Activated CD4-positive, alpha-beta memory T cell treated with anti-CD3 and anti-CD28 coated beads for 36 hours (primary cell): ENCODE measurements at regions not wholly inside any gene's neighbourhood (a gene's known extent, or its start where the extent isn't known, plus 50 kb on each side); places are given as distances from the start of the nearest gene placed in this dataset.
A peak's percentile ranks its signal among the peaks of the same experiment; 100 is the strongest.

Source experiments
- CTCF ChIA-PET: fragments of 350-600 bp; sonication (Branson Sonifier 250); formaldehyde crosslinking; loops from one replicate; lab custom pipeline; 2021; ENCODE audit warnings: antibody characterized with exemption, inconsistent platforms; lab: Charles Lee
- POLR2A ChIA-PET: fragments of 350-600 bp; sonication (Branson Sonifier 250); formaldehyde crosslinking; loops from one replicate; lab custom pipeline; 2021; ENCODE audit warnings: antibody characterized with exemption; lab: Charles Lee
- DNase-seq: peaks from one replicate; pipeline ENCODE4 v3.0.0-alpha.2; 2020
- H3K27ac Mint-ChIP-seq: one replicate; pipeline ENCODE4 v1.8.0; 2021; ENCODE audit warnings: mixed read lengths
- H3K27me3 Mint-ChIP-seq: one replicate; pipeline ENCODE4 v1.8.0; 2021; ENCODE audit warnings: mixed read lengths
- H3K36me3 Mint-ChIP-seq: one replicate; pipeline ENCODE4 v1.8.0; 2021; ENCODE audit warnings: mixed read lengths
- H3K4me1 Mint-ChIP-seq: one replicate; pipeline ENCODE4 v1.8.0; 2021; ENCODE audit warnings: low read depth, mixed read lengths
- H3K4me3 Mint-ChIP-seq: one replicate; pipeline ENCODE4 v1.8.0; 2021; ENCODE audit warnings: mild to moderate bottlenecking, mixed read lengths
- H3K9me3 Mint-ChIP-seq: one replicate; pipeline ENCODE4 v1.8.0; 2021; ENCODE audit warnings: mixed read lengths
- intact Hi-C: fragments of 100-400 bp; cut with micrococcal nuclease; formaldehyde crosslinking; loops from one replicate; pipeline ENCODE4 v1.15.1; 2023

- DNase-seq, result no peak
- Mint-ChIP-seq H3K4me1 (peaks cover 33% of the 10 kb centered on the region), H3K27ac (no peak overlapping the region), H3K9me3 (no peaks in the 10 kb centered on the region), H3K36me3 (no peaks in the 10 kb centered on the region), H3K27me3 (no peaks in the 10 kb centered on the region), H3K4me3 (no peak overlapping the region)
- intact Hi-C loops, result no loop called here
- ChIA-PET POLR2A (no interaction called here), CTCF (no interaction called here)
Measured at GRCh38 chr1:59017501-59018231, 233.8 kb upstream of the JUN start.

- Mint-ChIP-seq H3K36me3 (no peaks in the 10 kb centered on the region), H3K4me1 (peaks cover 28% of the 10 kb centered on the region), H3K9me3 (no peaks in the 10 kb centered on the region), H3K27ac (no peak overlapping the region), H3K27me3 (no peaks in the 10 kb centered on the region), H3K4me3 (no peak overlapping the region)
- intact Hi-C loops, result no loop called here
- no peak for DNase-seq
- POLR2A ChIA-PET, result no interaction called here
- CTCF ChIA-PET, result no interaction called here
Measured at GRCh38 chr1:59018446-59018845, 234.6 kb upstream of the JUN start.

- H3K27ac Mint-ChIP-seq, result no peak overlapping the region
- H3K4me1 Mint-ChIP-seq, result peaks cover 24% of the 10 kb centered on the region
- H3K27me3 Mint-ChIP-seq, result no peaks in the 10 kb centered on the region
- no peak for DNase-seq
- H3K36me3 Mint-ChIP-seq, result no peaks in the 10 kb centered on the region
- intact Hi-C loops, result no loop called here
- H3K4me3 Mint-ChIP-seq, result no peak overlapping the region
- POLR2A ChIA-PET, result no interaction called here
- CTCF ChIA-PET, result no interaction called here
- no peaks in the 10 kb centered on the region for H3K9me3 Mint-ChIP-seq
Measured at GRCh38 chr1:59018860-59019259, 235.0 kb upstream of the JUN start.

- H3K27me3 Mint-ChIP-seq, result no peaks in the 10 kb centered on the region
- H3K27ac Mint-ChIP-seq, result peak overlapping the region; percentile 87
- H3K9me3 Mint-ChIP-seq, result no peaks in the 10 kb centered on the region
- POLR2A ChIA-PET, result interaction anchor here (0.8 kb wide), 1 partner anchor 237 kb away, joined by 4 read pairs; the partner anchor contains the start of gene JUN
- peak; percentile 67 for DNase-seq
- H3K4me3 Mint-ChIP-seq, result peak overlapping the region; percentile 46
- CTCF ChIA-PET, result no interaction called here
- intact Hi-C loops, result loop anchor here (1.0 to 10.0 kb wide), 4 partner anchors 52 to 274 kb away; partner anchors contain the start of genes FGGY and JUN
- peaks cover 25% of the 10 kb centered on the region for H3K4me1 Mint-ChIP-seq
- no peaks in the 10 kb centered on the region for H3K36me3 Mint-ChIP-seq
Measured at GRCh38 chr1:59020151-59020997, 236.5 kb upstream of the JUN start.

- no peaks in the 10 kb centered on the region for H3K27me3 Mint-ChIP-seq
- no peak for DNase-seq
- ChIA-PET POLR2A (interaction anchor here (0.6 kb wide), 1 partner anchor 709 kb away, joined by 4 read pairs; no protein-coding TSS in a partner anchor), CTCF (no interaction called here)
- no peaks in the 10 kb centered on the region for H3K9me3 Mint-ChIP-seq
- peaks cover 2% of the 10 kb centered on the region for H3K36me3 Mint-ChIP-seq
- H3K4me3 Mint-ChIP-seq, result no peak overlapping the region
- H3K4me1 Mint-ChIP-seq, result peaks cover 42% of the 10 kb centered on the region
- no peak overlapping the region for H3K27ac Mint-ChIP-seq
- intact Hi-C loops, result loop anchor here (10.0 kb wide), 1 partner anchor 273 kb away; the partner anchor contains the start of gene FGGY
Measured at GRCh38 chr1:59022199-59022598, 238.4 kb upstream of the JUN start.

- CTCF ChIA-PET, result no interaction called here
- POLR2A ChIA-PET, result no interaction called here
Measured at GRCh38 chr1:59022799-59023198, 239.0 kb upstream of the JUN start.

GRCh38 chr1:59025201-59025600 lies 241.4 kb upstream of the JUN start:
- H3K4me1 Mint-ChIP-seq, result peaks cover 29% of the 10 kb centered on the region
- no peaks in the 10 kb centered on the region for H3K27me3 Mint-ChIP-seq
- DNase-seq, result no peak
- peaks cover 2% of the 10 kb centered on the region for H3K36me3 Mint-ChIP-seq
- H3K4me3 Mint-ChIP-seq, result no peak overlapping the region
- no peaks in the 10 kb centered on the region for H3K9me3 Mint-ChIP-seq
- intact Hi-C loops, result loop anchor here (10.0 kb wide), 1 partner anchor 270 kb away; the partner anchor contains the start of gene FGGY
- peak overlapping the region; percentile 86 for H3K27ac Mint-ChIP-seq
- CTCF ChIA-PET, result no interaction called here
- POLR2A ChIA-PET, result no interaction called here

More at GRCh38 chr1:59022799-59023198, 239.0 kb upstream of the JUN start:
- DNase-seq, result no peak
- H3K27me3 Mint-ChIP-seq, result no peaks in the 10 kb centered on the region
- no peak overlapping the region for H3K27ac Mint-ChIP-seq
- peaks cover 2% of the 10 kb centered on the region for H3K36me3 Mint-ChIP-seq
- H3K4me1 Mint-ChIP-seq, result peaks cover 42% of the 10 kb centered on the region
- intact Hi-C loops, result loop anchor here (10.0 kb wide), 1 partner anchor 272 kb away; the partner anchor contains the start of gene FGGY
- H3K4me3 Mint-ChIP-seq, result no peak overlapping the region
- no peaks in the 10 kb centered on the region for H3K9me3 Mint-ChIP-seq

- Mint-ChIP-seq H3K36me3 (peaks cover 2% of the 10 kb centered on the region), H3K9me3 (no peaks in the 10 kb centered on the region), H3K4me3 (no peak overlapping the region), H3K27ac (peak overlapping the region; percentile 86), H3K4me1 (peaks cover 22% of the 10 kb centered on the region), H3K27me3 (no peaks in the 10 kb centered on the region)
- CTCF ChIA-PET, result no interaction called here
- intact Hi-C loops, result loop anchor here (1.0 to 10.0 kb wide), 3 partner anchors 18 to 269 kb away; partner anchors contain the start of gene FGGY
- POLR2A ChIA-PET, result no interaction called here
- DNase-seq, result peak; percentile 30
Measured at GRCh38 chr1:59025898-59026426, 242.1 kb upstream of the JUN start.

- H3K36me3 Mint-ChIP-seq, result peaks cover 2% of the 10 kb centered on the region
- ChIA-PET POLR2A (no interaction called here), CTCF (no interaction called here)
- H3K27me3 Mint-ChIP-seq, result no peaks in the 10 kb centered on the region
- peaks cover 20% of the 10 kb centered on the region for H3K4me1 Mint-ChIP-seq
- H3K9me3 Mint-ChIP-seq, result no peaks in the 10 kb centered on the region
- no peak for DNase-seq
- no peak overlapping the region for H3K4me3 Mint-ChIP-seq
- peak overlapping the region; percentile 86 for H3K27ac Mint-ChIP-seq
- intact Hi-C loops, result loop anchor here (1.0 to 10.0 kb wide), 3 partner anchors 18 to 268 kb away; partner anchors contain the start of gene FGGY
Measured at GRCh38 chr1:59026472-59026948, 242.7 kb upstream of the JUN start.

- no peaks in the 10 kb centered on the region for H3K9me3 Mint-ChIP-seq
- no peak overlapping the region for H3K4me3 Mint-ChIP-seq
- H3K4me1 Mint-ChIP-seq, result peaks cover 20% of the 10 kb centered on the region
- peaks cover 2% of the 10 kb centered on the region for H3K36me3 Mint-ChIP-seq
- ChIA-PET CTCF (no interaction called here), POLR2A (no interaction called here)
- intact Hi-C loops, result loop anchor here (2.0 to 10.0 kb wide), 2 partner anchors 20 to 268 kb away; partner anchors contain the start of gene FGGY
- H3K27ac Mint-ChIP-seq, result peak overlapping the region; percentile 61
- no peaks in the 10 kb centered on the region for H3K27me3 Mint-ChIP-seq
- no peak for DNase-seq
Measured at GRCh38 chr1:59027177-59027576, 243.3 kb upstream of the JUN start.

- peaks cover 2% of the 10 kb centered on the region for H3K36me3 Mint-ChIP-seq
- CTCF ChIA-PET, result no interaction called here
- H3K9me3 Mint-ChIP-seq, result no peaks in the 10 kb centered on the region
- POLR2A ChIA-PET, result no interaction called here
- peaks cover 20% of the 10 kb centered on the region for H3K4me1 Mint-ChIP-seq
- no peak for DNase-seq
- intact Hi-C loops, result loop anchor here (10.0 kb wide), 1 partner anchor 267 kb away; the partner anchor contains the start of gene FGGY
- H3K27me3 Mint-ChIP-seq, result no peaks in the 10 kb centered on the region
- H3K27ac Mint-ChIP-seq, result no peak overlapping the region
- H3K4me3 Mint-ChIP-seq, result no peak overlapping the region
Measured at GRCh38 chr1:59028048-59028447, 244.2 kb upstream of the JUN start.
